H1 (cell line): ENCODE measurements at regions not wholly inside any gene's neighbourhood (a gene's known extent, or its start where the extent isn't known, plus 50 kb on each side); places are given as distances from the start of the nearest gene placed in this dataset.

ENCODE experiments used
- ASH2L ChIP-seq: fragments of 200-600, 300-600 bp; sonication (generic); IDR thresholded peaks from one replicate; pipeline ENCODE4 v1.7.1; 2017; ENCODE audit warnings: low read length

- no peak for TF ChIP-seq ASH2L
These were observed 135.5 kb upstream of the BANK1 start (continued) for GRCh38 chr4:101655005-101655404.
